Fibroblast of pulmonary artery (primary cell): ENCODE measurements at regions not wholly inside any gene's neighbourhood (a gene's known extent, or its start where the extent isn't known, plus 50 kb on each side); places are given as distances from the start of the nearest gene placed in this dataset.

Experiments used
- DNase-seq: peaks from one replicate; pipeline ENCODE4 v3.0.0-alpha.2; 2010; ENCODE audit warnings: low read depth
- H3K4me3 ChIP-seq: replicated peaks from 2 replicates; pipeline ENCODE4 v1.5.1; 2011; ENCODE audit warnings: low read depth, mild to moderate bottlenecking, control low read depth, low read length, moderate library complexity
- TF ChIP-seq, protein P1 (sequence below): IDR thresholded peaks from 2 replicates; pipeline ENCODE4 v1.5.1; 2011; ENCODE audit warnings: mild to moderate bottlenecking, control low read depth, low read length, inconsistent platforms; ENCODE audit errors: missing control alignments

DNA sequence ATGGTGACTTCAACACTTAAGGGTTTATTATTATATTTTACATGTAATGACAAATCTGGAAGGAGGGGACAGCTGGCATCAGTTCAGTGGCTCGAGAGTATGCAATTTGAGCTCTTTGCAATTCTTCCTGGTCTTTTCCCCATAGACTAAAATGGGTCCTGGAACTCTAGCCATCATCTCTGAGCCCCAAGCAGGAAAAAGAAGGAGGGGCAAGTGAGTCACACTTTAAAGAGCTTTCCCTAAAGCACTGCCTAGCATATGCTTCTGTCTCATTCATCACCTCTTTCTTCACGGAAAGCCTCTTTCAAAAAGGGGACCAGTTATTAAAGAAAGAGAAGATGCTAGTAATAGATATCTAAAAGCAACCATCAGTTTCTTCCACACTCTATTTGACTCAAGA, 466.3 kb downstream of the ZIC1 start:
- TF ChIP-seq, protein P1, sequence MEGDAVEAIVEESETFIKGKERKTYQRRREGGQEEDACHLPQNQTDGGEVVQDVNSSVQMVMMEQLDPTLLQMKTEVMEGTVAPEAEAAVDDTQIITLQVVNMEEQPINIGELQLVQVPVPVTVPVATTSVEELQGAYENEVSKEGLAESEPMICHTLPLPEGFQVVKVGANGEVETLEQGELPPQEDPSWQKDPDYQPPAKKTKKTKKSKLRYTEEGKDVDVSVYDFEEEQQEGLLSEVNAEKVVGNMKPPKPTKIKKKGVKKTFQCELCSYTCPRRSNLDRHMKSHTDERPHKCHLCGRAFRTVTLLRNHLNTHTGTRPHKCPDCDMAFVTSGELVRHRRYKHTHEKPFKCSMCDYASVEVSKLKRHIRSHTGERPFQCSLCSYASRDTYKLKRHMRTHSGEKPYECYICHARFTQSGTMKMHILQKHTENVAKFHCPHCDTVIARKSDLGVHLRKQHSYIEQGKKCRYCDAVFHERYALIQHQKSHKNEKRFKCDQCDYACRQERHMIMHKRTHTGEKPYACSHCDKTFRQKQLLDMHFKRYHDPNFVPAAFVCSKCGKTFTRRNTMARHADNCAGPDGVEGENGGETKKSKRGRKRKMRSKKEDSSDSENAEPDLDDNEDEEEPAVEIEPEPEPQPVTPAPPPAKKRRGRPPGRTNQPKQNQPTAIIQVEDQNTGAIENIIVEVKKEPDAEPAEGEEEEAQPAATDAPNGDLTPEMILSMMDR: no peak
- DNase-seq: no peak
- H3K4me3 ChIP-seq: no peak overlapping the region

DNA sequence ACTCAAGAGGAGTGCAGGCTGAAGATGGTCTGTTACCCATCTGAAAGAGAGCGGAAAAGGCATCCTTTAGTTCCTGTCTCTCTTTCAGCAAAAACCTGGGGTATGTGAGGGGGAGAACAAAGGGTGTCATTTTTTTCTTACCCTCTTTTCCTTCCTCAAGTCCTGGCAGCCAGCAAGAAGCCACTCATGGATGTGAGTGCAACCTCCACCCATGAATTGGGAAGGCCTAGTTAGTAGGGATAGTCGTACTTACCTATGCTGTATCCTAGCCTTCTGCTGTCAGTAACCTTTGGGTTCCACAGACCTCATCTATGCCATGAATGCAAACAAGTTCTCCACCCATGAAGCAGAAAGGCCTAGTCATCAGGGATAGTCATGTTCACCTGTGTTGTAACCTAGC, 472.8 kb downstream of the ZIC1 start:
- TF ChIP-seq, protein P1: no peak
- no peak for DNase-seq
- no peak overlapping the region for H3K4me3 ChIP-seq

DNA sequence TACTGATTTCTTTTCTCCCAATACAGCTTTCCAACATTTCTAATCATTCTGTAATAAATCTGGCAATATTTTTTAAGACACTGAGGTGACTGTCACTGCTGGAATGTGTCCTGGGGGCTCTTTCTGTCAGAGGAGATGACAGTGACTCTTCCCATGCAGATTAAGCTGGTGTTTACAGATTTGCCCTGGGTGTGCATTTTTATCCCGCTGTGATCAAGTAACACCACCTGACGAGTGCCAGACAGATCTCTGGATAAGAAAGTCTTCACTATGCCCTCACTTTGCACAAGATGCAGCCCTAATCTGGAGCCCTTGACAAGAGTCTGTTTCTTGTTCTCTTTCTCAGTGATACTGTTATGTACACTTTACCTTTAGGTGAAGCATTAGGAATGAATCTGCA, 477.7 kb downstream of the ZIC1 start:
- TF ChIP-seq, protein P1: no peak
- H3K4me3 ChIP-seq: no peak overlapping the region
- DNase-seq: no peak

DNA sequence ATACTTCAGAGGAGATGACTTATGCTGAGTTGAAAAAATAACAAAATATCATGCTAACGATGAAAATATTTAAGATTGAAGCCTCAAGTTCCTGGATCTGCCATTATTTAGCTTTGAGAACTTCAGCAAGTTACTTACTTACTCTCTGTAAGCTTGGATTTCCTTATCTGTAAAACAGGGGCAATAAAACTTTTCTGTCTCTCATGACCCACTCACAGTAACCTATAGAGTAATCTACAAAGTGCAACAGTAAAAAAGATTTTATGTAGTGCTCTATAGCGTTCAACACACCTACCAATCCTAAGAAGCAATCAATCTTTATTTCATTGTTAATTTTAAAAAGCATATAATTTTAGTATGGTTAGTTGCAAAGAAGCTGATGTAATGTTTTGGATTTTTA, 478.6 kb downstream of the ZIC1 start:
- DNase-seq: no peak
- H3K4me3 ChIP-seq: no peak overlapping the region
- TF ChIP-seq, protein P1: no peak

DNA sequence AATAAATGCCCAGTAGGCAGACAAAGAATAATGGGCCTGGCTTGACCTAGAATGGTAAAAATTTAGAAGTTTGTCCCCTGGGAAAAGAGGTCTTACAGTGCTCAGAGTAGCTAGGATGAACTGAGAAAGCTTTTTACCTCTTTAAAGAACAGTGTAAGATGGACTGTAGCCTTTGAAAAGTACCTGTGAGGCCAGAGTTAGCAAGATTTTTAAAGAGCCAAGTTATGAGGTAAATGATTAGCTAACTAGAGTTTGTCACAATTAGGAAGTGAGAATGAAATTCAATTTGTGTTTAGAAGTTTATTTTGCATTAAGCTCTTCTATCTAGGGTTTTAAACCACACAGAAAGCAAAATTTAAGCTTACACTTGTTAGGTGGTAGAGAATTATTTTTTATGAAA, 480.9 kb downstream of the ZIC1 start:
- no peak overlapping the region for H3K4me3 ChIP-seq
- DNase-seq: no peak
- TF ChIP-seq, protein P1: no peak

DNA sequence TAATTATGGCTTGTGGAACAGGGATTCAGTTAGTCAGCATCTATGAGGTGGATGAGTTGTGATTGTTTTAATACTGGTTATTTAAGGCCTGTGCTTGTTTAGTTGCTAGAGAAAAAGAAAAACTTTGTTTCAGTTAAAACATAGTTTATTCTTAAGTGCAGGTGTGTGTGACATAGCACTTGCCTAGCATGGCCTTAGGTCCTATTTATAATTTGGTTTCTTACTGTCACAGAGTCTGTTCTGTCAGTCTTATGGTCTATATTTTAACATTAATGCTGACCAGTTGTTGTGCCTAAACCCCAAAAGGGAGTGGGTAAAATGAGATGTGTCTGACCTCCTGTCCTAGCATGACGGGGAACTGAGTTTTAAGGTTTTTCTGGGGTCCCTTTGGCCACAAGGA, 486.3 kb downstream of the ZIC1 start:
- TF ChIP-seq, protein P1: no peak
- no peak overlapping the region for H3K4me3 ChIP-seq
- no peak for DNase-seq

DNA sequence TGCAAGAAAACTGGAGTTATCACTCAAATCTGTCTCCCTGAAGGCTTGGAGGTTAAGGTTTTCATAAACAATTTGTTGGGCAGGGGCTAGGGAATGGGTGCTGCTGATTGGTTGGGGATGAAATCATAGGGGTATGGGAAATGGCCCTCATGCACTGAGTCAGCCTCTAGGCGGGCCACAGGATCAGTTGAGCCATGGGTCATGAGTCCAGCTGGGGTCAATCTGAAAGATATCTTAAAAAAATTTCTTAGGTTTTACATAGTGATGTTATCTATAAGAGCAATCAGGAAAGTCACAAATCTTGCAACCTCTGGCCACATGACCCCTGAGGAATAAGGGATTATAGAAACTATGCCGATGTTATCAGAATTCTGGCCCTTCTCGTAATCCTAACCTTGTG, 491.7 kb downstream of the ZIC1 start:
- TF ChIP-seq, protein P1: no peak
- DNase-seq: no peak
- no peak overlapping the region for H3K4me3 ChIP-seq
